ENCODE measurements at regions not wholly inside any gene's neighbourhood (a gene's known extent, or its start where the extent isn't known, plus 50 kb on each side); places are given as distances from the start of the nearest gene placed in this dataset.

DNA sequence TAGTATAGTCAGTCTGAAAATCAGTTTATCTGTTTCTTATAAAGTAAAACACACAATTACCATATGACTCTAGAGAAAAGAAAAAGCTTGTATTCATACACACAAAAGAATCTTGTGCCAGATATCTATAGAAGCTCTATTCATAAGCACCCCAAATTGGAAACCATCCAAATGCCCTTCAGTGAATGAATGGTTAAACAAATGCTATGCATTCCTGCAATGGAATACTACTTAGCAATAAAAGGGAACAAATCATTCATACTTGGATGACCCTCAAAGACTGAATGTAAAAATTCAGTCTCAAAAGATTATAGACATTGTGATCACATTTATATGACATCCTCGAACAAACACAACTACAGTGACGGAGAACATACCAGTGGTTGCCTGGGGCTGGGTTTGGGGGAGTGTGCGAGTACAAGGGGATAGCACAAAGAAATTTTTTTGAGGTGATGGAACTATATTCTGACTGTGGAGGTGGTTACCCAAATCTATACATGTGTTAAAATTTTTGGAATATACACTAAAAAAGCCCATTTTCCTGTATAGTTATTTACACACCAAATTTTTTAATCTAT lies 680.6 kb downstream of the NTRK3 start:
- Histone ChIP-seq H3K4me3 (no peak overlapping the region), H3K27me3 (no peaks in the 10 kb centered on the region), H2AFZ (replicated peaks) (no peak overlapping the region), H3K36me3 (no peaks in the 10 kb centered on the region), H3K79me2 (ENCODE audit: low read depth) (no peaks in the 10 kb centered on the region), H3K4me1 (no peaks in the 10 kb centered on the region), H3K9ac (no peak overlapping the region), H3K4me2 (no peak overlapping the region), H3K9me3 (ENCODE audit: low read depth) (no peaks in the 10 kb centered on the region), H3F3A (ENCODE audit: low read depth) (no peaks in the 10 kb centered on the region), H4K20me1 (ENCODE audit: low read depth) (no peaks in the 10 kb centered on the region), H3K27ac (no peak overlapping the region)
- TF ChIP-seq EZH2phosphoT487 (IDR thresholded peaks at IDR 0.05) = no peak
- TF ChIP-seq EZH2 (IDR thresholded peaks at IDR 0.05) = no peak
- TF ChIP-seq, protein P1, sequence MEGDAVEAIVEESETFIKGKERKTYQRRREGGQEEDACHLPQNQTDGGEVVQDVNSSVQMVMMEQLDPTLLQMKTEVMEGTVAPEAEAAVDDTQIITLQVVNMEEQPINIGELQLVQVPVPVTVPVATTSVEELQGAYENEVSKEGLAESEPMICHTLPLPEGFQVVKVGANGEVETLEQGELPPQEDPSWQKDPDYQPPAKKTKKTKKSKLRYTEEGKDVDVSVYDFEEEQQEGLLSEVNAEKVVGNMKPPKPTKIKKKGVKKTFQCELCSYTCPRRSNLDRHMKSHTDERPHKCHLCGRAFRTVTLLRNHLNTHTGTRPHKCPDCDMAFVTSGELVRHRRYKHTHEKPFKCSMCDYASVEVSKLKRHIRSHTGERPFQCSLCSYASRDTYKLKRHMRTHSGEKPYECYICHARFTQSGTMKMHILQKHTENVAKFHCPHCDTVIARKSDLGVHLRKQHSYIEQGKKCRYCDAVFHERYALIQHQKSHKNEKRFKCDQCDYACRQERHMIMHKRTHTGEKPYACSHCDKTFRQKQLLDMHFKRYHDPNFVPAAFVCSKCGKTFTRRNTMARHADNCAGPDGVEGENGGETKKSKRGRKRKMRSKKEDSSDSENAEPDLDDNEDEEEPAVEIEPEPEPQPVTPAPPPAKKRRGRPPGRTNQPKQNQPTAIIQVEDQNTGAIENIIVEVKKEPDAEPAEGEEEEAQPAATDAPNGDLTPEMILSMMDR (IDR thresholded peaks at IDR 0.05) = no peak
- Mint-ChIP-seq H3K27me3 (ENCODE audit: insufficient read depth, low read depth) (peaks cover 3% of the 10 kb centered on the region), H3K4me1 (peaks cover 5% of the 10 kb centered on the region), H3K9me3 (no peaks in the 10 kb centered on the region), H3K4me3 (no peak overlapping the region), H3K36me3 (no peaks in the 10 kb centered on the region), H3K27ac (no peak overlapping the region)
- no peak for DNase-seq (ENCODE audit: low spot score)

- no peaks in the 10 kb centered on the region for H3K36me3 Mint-ChIP-seq
- H2AFZ ChIP-seq (replicated peaks) = no peak overlapping the region
- no peaks in the 10 kb centered on the region for H3K27me3 ChIP-seq
- no peak overlapping the region for H3K4me2 ChIP-seq
- H3K4me1 Mint-ChIP-seq = peaks cover 2% of the 10 kb centered on the region
- TF ChIP-seq EZH2 (IDR thresholded peaks at IDR 0.05) (no peak), EZH2phosphoT487 (IDR thresholded peaks at IDR 0.05) (no peak)
- TF ChIP-seq, protein P1 (IDR thresholded peaks at IDR 0.05) = no peak
- no peaks in the 10 kb centered on the region for H3K9me3 Mint-ChIP-seq
- H3K9ac ChIP-seq = no peak overlapping the region
- H3K36me3 ChIP-seq = no peaks in the 10 kb centered on the region
- H3F3A ChIP-seq (ENCODE audit: low read depth) = no peaks in the 10 kb centered on the region
- peaks cover 3% of the 10 kb centered on the region for H3K27me3 Mint-ChIP-seq (ENCODE audit: insufficient read depth, low read depth)
- H4K20me1 ChIP-seq (ENCODE audit: low read depth) = no peaks in the 10 kb centered on the region
- no peak for DNase-seq (ENCODE audit: low spot score)
- no peak overlapping the region for H3K27ac ChIP-seq
- no peak overlapping the region for H3K27ac Mint-ChIP-seq
- H3K4me1 ChIP-seq = no peaks in the 10 kb centered on the region
- no peak overlapping the region for H3K4me3 ChIP-seq
- H3K4me3 Mint-ChIP-seq = no peak overlapping the region
- no peaks in the 10 kb centered on the region for H3K79me2 ChIP-seq (ENCODE audit: low read depth)
- no peaks in the 10 kb centered on the region for H3K9me3 ChIP-seq (ENCODE audit: low read depth)
Observed at GRCh38 chr15:87573534-87573933, 683.0 kb downstream of the NTRK3 start.

GRCh38 chr15:87573039-87573438 lies 683.5 kb downstream of the NTRK3 start:
- Mint-ChIP-seq H3K4me1 (peaks cover 2% of the 10 kb centered on the region), H3K27ac (no peak overlapping the region), H3K27me3 (ENCODE audit: insufficient read depth, low read depth) (peaks cover 3% of the 10 kb centered on the region), H3K4me3 (no peak overlapping the region), H3K9me3 (no peaks in the 10 kb centered on the region), H3K36me3 (no peaks in the 10 kb centered on the region)
- H3K9me3 ChIP-seq (ENCODE audit: low read depth) = no peaks in the 10 kb centered on the region
- DNase-seq (ENCODE audit: low spot score) = no peak
- no peaks in the 10 kb centered on the region for H3K4me1 ChIP-seq
- H3K36me3 ChIP-seq = no peaks in the 10 kb centered on the region
- H3K4me2 ChIP-seq = no peak overlapping the region
- H3K4me3 ChIP-seq = no peak overlapping the region
- no peaks in the 10 kb centered on the region for H3F3A ChIP-seq (ENCODE audit: low read depth)
- H2AFZ ChIP-seq (replicated peaks) = no peak overlapping the region
- no peak for TF ChIP-seq EZH2phosphoT487 (IDR thresholded peaks at IDR 0.05)
- TF ChIP-seq, protein P1 (IDR thresholded peaks at IDR 0.05) = no peak
- TF ChIP-seq EZH2 (IDR thresholded peaks at IDR 0.05) = no peak
- H3K9ac ChIP-seq = no peak overlapping the region
- no peaks in the 10 kb centered on the region for H4K20me1 ChIP-seq (ENCODE audit: low read depth)
- H3K79me2 ChIP-seq (ENCODE audit: low read depth) = no peaks in the 10 kb centered on the region
- H3K27ac ChIP-seq = no peak overlapping the region
- no peaks in the 10 kb centered on the region for H3K27me3 ChIP-seq

Measured in neural progenitor cell (in vitro differentiated cells).